Hematopoietic multipotent progenitor cell treated with erythropoietin and hydrocortisone succinate and interleukin-3 and kit ligand, for 8 days (in vitro differentiated cells): ENCODE measurements at regions not wholly inside any gene's neighbourhood (a gene's known extent, or its start where the extent isn't known, plus 50 kb on each side); places are given as distances from the start of the nearest gene placed in this dataset.

Experiments used
- DNase-seq: peaks from one replicate; pipeline ENCODE4 v3.0.0-alpha.2; 2015

GRCh38 chr9:17978773-17979172 lies 399.9 kb downstream of the SH3GL2 start:
- DNase-seq = no peak

- DNase-seq = no peak
Observed at GRCh38 chr9:17986595-17986994, 407.7 kb downstream of the SH3GL2 start.

DNA sequence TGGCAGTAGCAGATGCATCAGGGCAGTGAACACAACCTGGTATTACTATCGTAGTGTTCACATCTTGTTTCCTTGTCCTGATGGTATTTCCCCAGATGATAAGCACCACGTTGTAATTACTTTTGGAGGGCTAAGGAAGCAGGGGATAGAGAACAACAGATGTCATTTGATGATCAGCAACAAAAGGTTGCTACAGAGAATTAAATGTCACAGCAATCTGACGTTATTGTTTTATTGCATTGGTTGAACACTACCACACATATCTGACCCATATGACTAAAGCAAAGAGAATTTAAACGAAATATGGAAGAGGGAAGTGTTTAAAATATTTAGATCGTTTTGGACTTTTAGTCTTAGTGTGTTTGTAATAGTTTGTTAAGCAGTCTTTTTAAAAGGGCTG lies 408.3 kb downstream of the SH3GL2 start:
- no peak for DNase-seq

GRCh38 chr9:17988489-17988888 lies 409.6 kb downstream of the SH3GL2 start:
- no peak for DNase-seq

DNA sequence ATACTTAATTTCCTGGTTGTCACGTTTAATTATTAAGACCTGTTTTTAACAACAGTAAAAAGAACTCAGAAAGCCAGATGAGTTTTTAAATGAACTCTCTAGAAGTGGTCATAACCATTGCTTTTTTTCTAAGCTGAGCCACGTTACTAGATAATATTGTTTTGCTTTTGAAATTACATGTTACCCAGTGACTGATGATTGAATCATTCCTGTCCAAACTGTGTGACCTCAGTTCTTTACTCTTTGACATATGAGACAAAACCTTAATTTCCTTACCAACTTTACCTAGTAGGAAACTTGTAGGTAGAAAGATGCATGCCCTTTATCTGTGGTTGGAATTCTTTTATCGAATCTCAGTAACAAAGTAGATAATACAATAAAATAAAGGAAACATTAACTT lies 411.7 kb downstream of the SH3GL2 start:
- DNase-seq = no peak

GRCh38 chr9:17993024-17993423 lies 414.2 kb downstream of the SH3GL2 start:
- no peak for DNase-seq

DNA sequence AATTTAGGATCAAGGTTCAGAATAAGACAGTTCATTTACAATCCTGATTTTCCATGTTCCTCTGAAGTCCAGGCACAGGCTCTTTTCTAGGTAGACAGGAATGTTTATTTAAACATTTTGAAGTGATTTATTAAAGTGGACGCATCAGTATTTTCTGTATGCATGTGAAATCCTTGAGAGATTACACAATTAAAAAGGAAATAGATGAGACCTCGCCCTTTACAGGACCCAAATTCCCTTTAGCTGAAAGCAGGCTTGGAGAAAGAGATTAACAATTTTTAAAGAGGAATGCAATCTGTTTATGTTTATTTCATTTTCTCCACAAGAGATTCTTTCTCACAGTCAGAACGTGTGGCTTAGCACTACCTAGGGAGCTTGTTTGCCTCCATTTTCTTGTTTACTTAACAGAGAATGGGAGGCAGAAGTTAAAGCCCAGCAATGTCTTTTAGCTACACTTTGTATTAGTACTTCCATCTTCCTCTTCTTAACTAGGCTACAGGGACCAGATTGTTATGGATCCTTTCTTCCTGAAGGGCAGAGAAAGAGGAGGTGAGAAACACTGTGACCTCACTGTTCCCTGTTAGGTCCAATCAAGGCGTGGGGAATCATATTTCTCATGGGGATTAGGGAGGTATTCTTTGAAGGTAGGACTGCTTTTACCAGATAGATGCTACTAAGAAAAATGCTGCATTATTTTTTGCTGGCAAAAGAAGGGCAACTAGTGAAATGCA lies 416.0 kb downstream of the SH3GL2 start:
- no peak for DNase-seq

DNA sequence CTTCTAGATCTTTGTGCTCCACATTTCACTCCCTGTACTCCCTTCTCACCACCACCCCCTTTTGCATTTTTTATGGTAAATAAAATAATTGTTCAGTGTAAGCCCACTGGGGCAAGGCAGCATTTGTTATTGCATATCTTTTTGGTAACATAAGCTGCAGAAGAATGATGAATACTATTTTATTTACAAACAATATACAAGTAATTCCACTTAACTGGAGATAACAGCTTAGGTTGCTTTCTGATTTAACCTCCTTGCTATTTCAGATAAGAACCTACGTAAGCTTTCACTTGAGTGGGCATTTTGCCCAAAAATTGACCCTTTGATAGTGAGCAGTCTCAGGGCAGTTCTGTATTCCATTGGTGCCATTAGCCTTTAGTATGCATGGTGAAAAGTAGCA lies 417.9 kb downstream of the SH3GL2 start:
- DNase-seq = no peak

DNA sequence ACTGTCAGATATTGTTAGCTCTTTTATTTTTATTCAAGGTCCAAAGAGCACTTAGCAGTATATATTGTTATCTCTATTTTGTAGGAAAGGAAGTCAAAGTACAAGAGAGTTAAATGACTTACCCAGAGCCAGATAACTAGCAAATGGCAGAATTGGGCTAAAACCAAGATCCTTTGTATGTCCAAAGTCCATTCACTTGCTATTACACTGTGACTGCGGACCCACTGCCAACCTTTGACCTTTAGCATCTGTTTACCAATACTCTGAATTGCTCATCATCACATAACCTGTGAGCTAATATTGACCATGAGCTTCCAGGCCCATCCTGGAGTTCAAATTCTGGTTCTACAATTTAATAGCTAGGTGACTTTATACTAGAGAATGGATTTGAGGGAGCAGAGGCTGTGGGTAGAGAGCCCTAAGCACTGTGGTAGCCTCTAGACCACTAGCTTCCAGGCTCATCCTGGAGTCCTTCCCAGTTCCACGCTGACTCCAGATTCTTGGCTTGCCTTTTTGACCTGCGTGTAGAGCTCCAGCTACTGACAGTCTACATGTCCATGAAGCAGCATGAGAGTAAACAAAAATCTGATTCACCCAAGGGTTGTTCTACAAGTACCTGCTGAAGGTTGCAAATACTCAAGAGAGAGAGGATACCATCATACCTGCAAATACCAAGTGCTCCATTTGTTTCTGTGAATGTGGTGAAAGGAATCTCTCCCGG lies 424.0 kb downstream of the SH3GL2 start:
- DNase-seq = no peak

DNA sequence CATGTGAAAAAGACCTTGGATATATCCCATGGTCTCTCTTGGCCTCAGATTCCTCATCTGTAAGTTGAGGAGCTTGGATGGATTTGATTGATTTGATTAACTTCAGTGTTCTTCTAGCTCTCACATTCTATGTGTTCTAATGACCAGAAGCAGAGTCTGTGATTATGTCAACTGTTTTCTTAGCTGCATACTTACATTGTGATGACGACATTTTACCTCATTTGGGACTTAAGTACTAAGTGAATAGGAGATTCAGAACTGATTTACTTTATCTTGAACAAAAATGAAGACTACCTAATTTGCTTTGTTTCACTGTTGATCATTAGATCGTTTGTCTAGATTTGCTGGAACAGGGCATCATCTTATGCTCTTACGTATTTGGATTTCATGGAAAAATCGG lies 427.7 kb downstream of the SH3GL2 start:
- DNase-seq = no peak

DNA sequence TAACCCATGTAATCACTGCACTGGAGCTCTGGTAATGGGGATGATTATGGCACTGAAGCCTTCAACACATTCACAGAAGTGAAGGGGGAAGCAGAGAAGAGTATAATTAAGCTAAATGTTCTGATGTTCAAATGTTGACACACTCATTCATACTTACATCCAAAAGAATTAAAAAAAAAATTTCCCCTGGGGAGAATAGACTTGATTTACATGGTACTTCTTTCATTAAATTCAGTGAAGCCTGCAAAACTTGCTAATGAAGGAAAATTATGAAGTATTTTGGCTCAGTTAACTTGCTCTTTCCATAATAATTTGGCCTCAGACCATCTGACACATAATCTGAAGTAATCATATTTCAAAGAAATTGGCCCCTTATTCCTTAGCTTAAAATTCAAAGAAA lies 428.8 kb downstream of the SH3GL2 start:
- DNase-seq = no peak

DNA sequence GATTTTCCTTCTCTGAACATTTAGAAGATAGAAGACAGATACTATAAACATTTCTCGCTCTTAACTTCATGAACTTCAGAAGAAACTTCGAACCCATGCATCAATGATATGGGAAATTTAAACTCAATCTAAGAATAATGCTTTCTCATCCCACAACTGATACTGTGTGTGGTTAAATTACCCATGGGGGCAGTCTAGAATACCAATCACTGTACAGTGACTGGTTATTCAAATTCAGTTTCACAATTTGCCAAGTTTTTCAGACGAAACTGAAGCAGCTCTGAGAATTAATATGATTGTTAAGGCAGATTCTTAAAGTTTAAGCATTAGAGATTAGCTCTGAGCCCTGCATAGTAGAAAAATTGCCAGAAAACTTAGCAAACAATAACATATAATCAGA lies 431.0 kb downstream of the SH3GL2 start:
- no peak for DNase-seq

DNA sequence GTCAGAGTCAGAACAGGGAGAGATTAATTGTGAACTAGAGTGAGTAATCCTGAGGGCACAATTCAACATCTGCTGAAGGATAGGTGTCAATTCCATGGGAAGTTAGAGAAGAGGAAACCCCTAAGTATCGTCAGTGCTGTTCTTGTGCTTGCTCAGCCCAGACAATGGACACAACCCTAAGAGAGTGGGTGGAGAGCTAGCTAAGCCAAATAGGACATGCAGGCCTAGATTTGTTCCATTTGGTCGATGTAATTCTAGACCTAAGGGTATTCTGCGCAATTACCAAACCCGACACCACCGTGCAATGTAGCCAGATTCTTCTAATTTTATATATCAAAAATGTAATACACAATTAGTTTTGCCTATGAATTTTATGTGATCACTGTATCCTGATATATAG lies 431.6 kb downstream of the SH3GL2 start:
- DNase-seq = no peak

GRCh38 chr9:18012170-18012569 lies 433.3 kb downstream of the SH3GL2 start:
- no peak for DNase-seq

DNA sequence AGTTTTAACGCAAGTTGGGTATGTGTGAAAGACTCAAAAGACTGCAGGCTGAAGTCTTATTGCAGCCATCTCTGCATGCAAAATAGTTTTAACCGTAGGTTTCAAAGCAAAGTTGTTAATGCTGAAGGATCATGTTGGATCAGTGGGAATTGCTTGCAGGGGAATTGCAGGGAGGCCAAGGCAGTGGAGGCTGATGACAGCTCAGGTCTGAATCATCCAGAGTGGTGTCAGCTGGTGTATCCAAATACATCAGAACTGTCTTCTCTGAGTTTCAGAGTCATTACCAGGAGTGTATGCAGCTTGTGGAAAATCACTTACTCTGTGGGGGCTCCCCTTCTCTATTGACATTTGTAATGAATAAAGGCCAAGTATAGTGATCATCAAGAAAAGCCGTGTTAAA lies 435.7 kb downstream of the SH3GL2 start:
- no peak for DNase-seq

DNA sequence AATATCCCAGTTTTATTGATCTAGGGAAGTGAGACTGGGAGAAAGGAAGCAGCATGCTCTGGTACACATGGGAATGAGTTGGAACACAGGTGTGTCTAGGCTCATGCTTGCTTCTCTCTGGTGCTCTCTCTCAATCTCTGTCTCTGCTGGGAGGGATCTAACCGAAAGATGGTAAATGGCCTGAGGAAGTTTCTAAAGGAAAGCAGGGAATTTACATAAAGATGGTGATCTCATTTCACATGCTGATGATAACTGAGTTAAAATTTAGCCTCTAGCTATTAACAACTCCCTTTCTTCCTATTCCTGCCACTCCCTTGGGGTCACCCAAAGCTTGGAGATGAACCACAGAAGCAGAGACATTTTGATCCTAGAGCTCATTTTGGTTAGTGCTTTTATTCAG lies 436.2 kb downstream of the SH3GL2 start:
- DNase-seq = no peak

- no peak for DNase-seq
Observed at GRCh38 chr9:18017136-18017535, 438.3 kb downstream of the SH3GL2 start.

GRCh38 chr9:18018221-18018620 lies 439.4 kb downstream of the SH3GL2 start:
- DNase-seq = no peak

GRCh38 chr9:18018661-18019060 lies 439.8 kb downstream of the SH3GL2 start:
- no peak for DNase-seq

DNA sequence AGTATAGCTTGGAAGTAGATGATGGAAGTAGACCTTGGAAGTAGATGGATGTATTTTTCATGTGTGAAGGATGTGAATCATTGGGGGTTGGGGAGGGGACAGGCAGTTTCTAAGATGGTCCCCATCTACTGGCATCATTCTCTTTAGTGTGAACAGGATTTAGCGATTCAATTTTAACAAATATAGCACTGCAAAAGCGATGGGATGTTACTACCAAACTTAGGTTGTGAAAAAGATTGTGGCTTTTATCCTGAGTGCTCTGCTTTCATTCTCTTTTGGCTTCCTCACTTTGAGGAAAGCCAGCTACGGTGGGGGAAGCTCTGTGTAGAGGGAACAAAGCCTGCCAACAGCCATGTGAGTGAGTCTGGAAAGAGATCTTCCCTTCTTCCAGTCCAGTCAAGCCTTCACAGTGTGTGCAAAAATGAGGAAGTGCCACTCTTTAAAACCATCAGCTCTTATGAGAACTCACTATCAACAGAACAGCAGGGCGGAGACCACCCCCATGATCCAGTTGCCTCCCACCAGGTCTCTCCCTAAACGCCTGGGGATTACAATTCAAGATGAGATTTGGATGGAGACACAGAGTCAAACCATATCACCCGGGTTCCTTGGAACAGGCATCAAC lies 441.4 kb downstream of the SH3GL2 start:
- DNase-seq = no peak

- no peak for DNase-seq
Observed at GRCh38 chr9:18022642-18023041, 443.8 kb downstream of the SH3GL2 start.

- DNase-seq = no peak
Observed at GRCh38 chr9:18023332-18023731, 444.5 kb downstream of the SH3GL2 start.

GRCh38 chr9:18032636-18033035 lies 441.3 kb upstream of the ADAMTSL1 start:
- DNase-seq = no peak
